Breast epithelium (tissue), 4 donors: ENCODE measurements at regions not wholly inside any gene's neighbourhood (a gene's known extent, or its start where the extent isn't known, plus 50 kb on each side); places are given as distances from the start of the nearest gene placed in this dataset.

Experiments
- DNase-seq, 2 donors: peaks; one replicate each; pipeline ENCODE4 v3.0.0-alpha.2; 2019; ENCODE audit warnings: low spot score in 2 of 2
- H3K27ac ChIP-seq, 2 donors: fragments of 200-600 bp; sonication (generic) in 1 of 2; one replicate each; pipeline ENCODE4 v1.5.1; 2016 to 2019; ENCODE audit warnings: mild to moderate bottlenecking in 1 of 2
- H3K27me3 ChIP-seq, 2 donors: fragments of 200-600 bp; sonication (generic) in 1 of 2; one replicate each; pipeline versions ENCODE4 v1.5.1 to v1.6.0; 2017 to 2019; ENCODE audit warnings: control low read depth in 1 of 2, mild to moderate bottlenecking in 1 of 2
- H3K36me3 ChIP-seq: fragments of 200-600 bp; one replicate; pipeline ENCODE4 v1.5.1; 2019
- H3K4me1 ChIP-seq, 2 donors: fragments of 200-600 bp; sonication (generic); one replicate each; pipeline ENCODE4 v1.5.1; 2016 to 2019; ENCODE audit warnings: control low read depth in 1 of 2
- H3K4me3 ChIP-seq, 3 donors: fragments of 200-600 bp; sonication (generic); 1 replicate in 2 of 3; 2 replicates in 1 of 3; pipeline ENCODE4 v1.5.1; 2016 to 2019; ENCODE audit warnings: mild to moderate bottlenecking in 3 of 3, moderate library complexity in 2 of 3
- H3K9me3 ChIP-seq, 2 donors: fragments of 200-600 bp; sonication (generic) in 1 of 2; one replicate each; pipeline ENCODE4 v1.5.1; 2016 to 2019; ENCODE audit warnings: control low read depth in 1 of 2
- CTCF ChIP-seq, 3 donors: fragments of 450-650 bp; IDR thresholded peaks; one replicate each; pipeline ENCODE4 v1.5.1; 2016 to 2017; ENCODE audit warnings: antibody characterized with exemption in 3 of 3, mild to moderate bottlenecking in 3 of 3, moderate library complexity in 3 of 3
- POLR2A ChIP-seq: fragments of 450-650 bp; IDR thresholded peaks from one replicate; pipeline ENCODE4 v1.6.1; 2016; ENCODE audit warnings: antibody characterized with exemption, mild to moderate bottlenecking, moderate library complexity
- POLR2AphosphoS5 ChIP-seq, 3 donors: sonication (generic); formaldehyde crosslinking; IDR thresholded peaks; one replicate each; pipeline ENCODE4 v1.6.1; 2017; ENCODE audit warnings: antibody characterized with exemption in 3 of 3
- intact Hi-C: fragments of 100-400 bp; cut with DNase I; formaldehyde crosslinking; loops from one replicate; pipeline ENCODE4 v1.15.1; 2023; ENCODE audit warnings: low total_unique reads

GRCh38 chr11:23399995-23400394, 539.7 kb upstream of the CCDC179 start:
- Histone ChIP-seq H3K4me1 (no peaks in the 10 kb centered on the region), H3K4me3 (no peak overlapping the region), H3K9me3 (peaks cover 5 to 6% of the 10 kb centered on the region in 2 donors), H3K36me3 (no peaks in the 10 kb centered on the region), H3K27ac (no peak overlapping the region), H3K27me3 (no peaks in the 10 kb centered on the region)
- no peak for DNase-seq
- TF ChIP-seq CTCF (IDR thresholded peaks at IDR 0.05) (no peak), POLR2AphosphoS5 (IDR thresholded peaks at IDR 0.05) (no peak), POLR2A (no peak)
- intact Hi-C loops: no loop called here

GRCh38 chr11:23403210-23404185, 543.2 kb upstream of the CCDC179 start:
- no peak for DNase-seq

DNA sequence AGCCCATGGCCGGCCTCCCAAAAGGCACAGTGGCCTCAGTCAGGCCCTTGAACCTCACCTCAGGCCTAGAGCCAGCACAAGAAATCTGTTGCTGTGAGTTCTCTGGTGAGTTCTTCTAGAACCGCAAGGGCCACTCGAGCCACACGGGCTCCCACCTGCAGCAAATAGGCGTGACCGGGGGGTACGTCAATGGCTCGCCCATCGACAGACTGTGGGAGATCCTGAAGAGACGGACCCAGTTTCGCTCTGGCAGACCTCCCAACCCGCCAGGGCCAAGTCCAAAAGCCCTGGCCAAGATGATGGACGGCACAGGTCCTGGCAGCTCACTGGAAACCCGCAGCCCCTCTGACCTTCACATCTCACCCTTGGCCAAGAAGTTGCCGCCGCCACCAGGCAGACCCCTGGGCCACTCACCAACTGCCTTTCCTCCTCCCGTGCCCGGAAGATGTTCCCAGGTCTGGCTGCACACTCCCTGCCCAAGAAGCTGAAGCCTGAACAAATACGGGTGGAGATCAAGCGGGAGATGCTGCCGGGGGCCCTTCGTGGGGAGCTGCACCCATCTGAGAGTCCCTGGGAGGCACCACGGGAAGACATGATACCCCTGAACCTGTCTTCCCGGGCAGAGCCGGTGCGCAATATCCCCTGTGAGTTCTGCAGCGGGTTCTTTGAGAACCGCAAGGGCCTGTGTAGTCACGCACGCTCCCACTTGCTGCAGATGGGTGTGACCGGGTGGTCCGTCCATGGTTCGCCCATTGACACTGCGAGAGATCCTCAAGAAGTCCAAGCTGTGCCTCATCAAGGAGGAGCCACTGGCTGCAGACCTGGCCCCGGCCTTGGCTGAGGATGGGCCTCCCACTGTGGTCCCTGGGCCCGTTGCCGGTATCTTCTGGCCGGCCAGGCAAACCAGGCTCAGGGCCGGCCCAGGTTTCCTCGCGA, 544.2 kb upstream of the CCDC179 start:
- Histone ChIP-seq H3K36me3 (no peaks in the 10 kb centered on the region), H3K9me3 (peaks cover 8 to 14% of the 10 kb centered on the region in 2 donors), H3K27me3 (no peaks in the 10 kb centered on the region), H3K4me3 (no peak overlapping the region), H3K27ac (no peak overlapping the region), H3K4me1 (no peaks in the 10 kb centered on the region)
- TF ChIP-seq CTCF (IDR thresholded peaks at IDR 0.05) (no peak), POLR2A (no peak), POLR2AphosphoS5 (IDR thresholded peaks at IDR 0.05) (no peak)
- intact Hi-C loops: no loop called here
- no peak for DNase-seq

More at GRCh38 chr11:23403210-23404185, 543.2 kb upstream of the CCDC179 start:
- intact Hi-C loops: no loop called here
- H3K36me3 ChIP-seq: no peaks in the 10 kb centered on the region
- H3K4me1 ChIP-seq: no peaks in the 10 kb centered on the region
- no peak overlapping the region for H3K4me3 ChIP-seq
- no peaks in the 10 kb centered on the region for H3K27me3 ChIP-seq
- H3K27ac ChIP-seq: no peak overlapping the region
- no peak for TF ChIP-seq POLR2A
- no peak for TF ChIP-seq CTCF (IDR thresholded peaks at IDR 0.05)
- TF ChIP-seq POLR2AphosphoS5 (IDR thresholded peaks at IDR 0.05): no peak
- H3K9me3 ChIP-seq: peaks cover 8 to 14% of the 10 kb centered on the region in 2 donors

- H3K4me1 ChIP-seq: no peaks in the 10 kb centered on the region
- H3K27me3 ChIP-seq: no peaks in the 10 kb centered on the region
- TF ChIP-seq POLR2AphosphoS5 (IDR thresholded peaks at IDR 0.05): no peak
- no peak for TF ChIP-seq POLR2A
- no peak for TF ChIP-seq CTCF (IDR thresholded peaks at IDR 0.05)
These were observed 545.2 kb upstream of the CCDC179 start for GRCh38 chr11:23405350-23405937.

More at GRCh38 chr11:23405350-23405937, 545.2 kb upstream of the CCDC179 start:
- Histone ChIP-seq H3K27ac (no peak overlapping the region), H3K4me3 (no peak overlapping the region), H3K36me3 (no peaks in the 10 kb centered on the region), H3K9me3 (peaks cover 8 to 14% of the 10 kb centered on the region in 2 donors)
- no peak for DNase-seq
- intact Hi-C loops: no loop called here
